GM12873 (cell line): ENCODE measurements at regions not wholly inside any gene's neighbourhood (a gene's known extent, or its start where the extent isn't known, plus 50 kb on each side); places are given as distances from the start of the nearest gene placed in this dataset.

Experiments
- CTCF ChIP-seq: IDR thresholded peaks from 2 replicates; pipeline ENCODE4 v1.5.1; 2012; ENCODE audit warnings: low read depth, mild to moderate bottlenecking, moderate library complexity, low read length, control low read depth; ENCODE audit not compliant: insufficient read depth; ENCODE audit errors: missing control alignments

- TF ChIP-seq CTCF: no peak
Measured at GRCh38 chrX:139234898-139235297, 295.6 kb upstream of the F9 start.

- no peak for TF ChIP-seq CTCF
Measured at GRCh38 chrX:139224953-139225665, 305.4 kb upstream of the F9 start.

DNA sequence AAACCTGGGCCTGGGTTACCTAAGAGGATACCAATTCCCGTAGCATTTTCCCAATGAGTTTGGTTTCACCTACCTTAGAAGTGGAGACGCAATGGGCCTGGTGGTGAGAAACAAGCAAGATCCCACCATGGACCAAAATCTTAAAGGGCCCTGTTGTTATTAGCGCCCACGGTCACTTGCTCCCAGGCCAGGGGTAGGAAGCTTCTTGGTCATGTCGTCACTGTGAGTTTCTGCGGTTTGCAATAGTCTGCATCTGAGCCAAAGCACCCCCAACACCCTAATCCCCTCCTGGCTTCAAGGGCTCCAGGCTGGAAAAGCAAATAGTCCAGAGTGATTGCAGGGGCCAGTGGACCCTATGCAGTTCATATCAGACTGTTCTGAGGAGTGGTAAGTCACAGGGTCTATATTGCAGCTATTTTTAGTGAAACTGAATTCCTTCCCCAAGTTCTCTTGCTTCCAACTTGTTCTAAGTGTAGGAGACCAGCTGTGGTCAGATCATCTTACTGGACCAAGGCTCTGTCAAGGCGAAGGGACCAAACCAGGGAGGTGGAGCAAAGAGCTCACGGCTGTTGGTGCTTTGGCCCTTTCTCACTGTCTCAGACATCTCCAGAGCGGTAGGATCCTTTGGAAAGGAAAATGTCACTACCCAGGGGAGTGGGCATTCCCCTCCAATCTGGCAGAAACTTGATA, 307.9 kb upstream of the F9 start:
- TF ChIP-seq CTCF: no peak

DNA sequence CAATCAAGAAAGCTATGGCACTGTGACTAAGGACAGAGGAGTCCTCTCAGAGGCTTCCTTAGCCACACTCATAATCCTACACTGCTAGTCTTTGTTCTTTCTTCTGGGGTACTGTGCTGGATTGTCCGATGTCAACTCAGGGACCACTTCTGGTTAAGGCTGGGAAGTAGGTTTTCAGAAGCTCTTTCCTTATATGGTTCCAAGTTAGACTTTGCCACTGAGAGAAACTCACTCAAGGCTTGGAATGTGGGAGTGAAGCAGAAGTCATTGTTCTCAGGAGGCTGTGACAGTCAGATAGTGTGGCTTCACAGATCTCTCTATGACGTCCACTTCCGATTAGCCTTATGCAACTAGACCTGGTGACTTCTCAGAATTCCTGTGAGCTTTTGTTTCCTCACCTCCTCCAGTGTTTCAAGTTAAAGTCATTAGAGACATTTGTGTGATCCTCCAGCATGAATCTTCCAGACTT, 317.3 kb upstream of the F9 start:
- TF ChIP-seq CTCF: no peak

- no peak for TF ChIP-seq CTCF
Measured at GRCh38 chrX:139211568-139212182, 318.9 kb upstream of the F9 start.

- TF ChIP-seq CTCF: no peak
Measured at GRCh38 chrX:139209342-139209741, 321.2 kb upstream of the F9 start.

DNA sequence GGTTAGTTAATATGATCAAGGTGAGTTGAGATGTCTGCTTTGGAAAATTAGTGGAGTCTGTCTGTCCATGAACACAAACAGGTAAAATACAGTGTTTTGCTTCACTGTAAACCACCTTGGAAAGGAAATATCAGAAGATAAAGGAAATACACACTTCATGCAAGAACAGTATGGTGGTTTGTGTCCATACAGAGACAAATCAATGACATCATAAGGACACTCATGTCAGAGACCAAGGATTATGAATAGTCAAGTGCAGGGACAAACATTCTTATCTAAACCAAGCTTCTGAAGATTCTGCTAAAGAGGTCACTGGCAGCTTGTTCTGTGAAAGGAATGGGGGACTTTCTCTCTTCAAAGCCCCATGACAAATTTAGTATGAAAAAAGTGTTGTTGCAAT, 322.9 kb upstream of the F9 start:
- TF ChIP-seq CTCF: no peak
